ENCODE measurements at regions not wholly inside any gene's neighbourhood (a gene's known extent, or its start where the extent isn't known, plus 50 kb on each side); places are given as distances from the start of the nearest gene placed in this dataset.
A peak's percentile ranks its signal among the peaks of the same experiment; 100 is the strongest.

- H3K14ac ChIP-seq (ENCODE audit: low read length), result peak overlapping the region; percentile 16
- H2BK120ac ChIP-seq (ENCODE audit: insufficient read depth, low read length, poor library complexity), result peak overlapping the region; percentile 45
- H3K4me2 ChIP-seq (ENCODE audit: low read length), result no peak overlapping the region
- peak overlapping the region; percentile 78 for H4K91ac ChIP-seq (ENCODE audit: low read depth, low read length)
- H3K79me2 ChIP-seq (ENCODE audit: control insufficient read depth, insufficient read depth, low read length, poor library complexity), result no peaks in the 10 kb centered on the region
- H2BK12ac ChIP-seq (ENCODE audit: low read length), result peak overlapping the region; percentile 5
- H3K79me1 ChIP-seq (ENCODE audit: low read length), result peaks cover 37% of the 10 kb centered on the region
- no CpG with 5 or more reads among the region's 5 CpGs for WGBS (ENCODE audit: extremely low coverage, insufficient coverage, insufficient read length)
- H3K9me3 ChIP-seq (ENCODE audit: insufficient read depth, low read depth, low read length), result no peaks in the 10 kb centered on the region
- no peak overlapping the region for H3K9ac ChIP-seq (ENCODE audit: low read length)
- no peak overlapping the region for H4K8ac ChIP-seq (ENCODE audit: low read depth, low read length)
- no peak overlapping the region for H4K12ac ChIP-seq (ENCODE audit: low read depth, low read length)
- peak overlapping the region; percentile 8 for H3K4ac ChIP-seq (ENCODE audit: low read depth, low read length)
- H2BK5ac ChIP-seq (ENCODE audit: low read depth, low read length, poor library complexity), result no peak overlapping the region
- H3K27me3 ChIP-seq (ENCODE audit: insufficient read depth, low read length), result no peaks in the 10 kb centered on the region
- no peaks in the 10 kb centered on the region for H3K36me3 ChIP-seq (ENCODE audit: control insufficient read depth in 1 of 2, insufficient read depth in 2 of 2, low read length in 2 of 2)
- DNase-seq, result no peak
- peak overlapping the region; percentile 70 for H3K27ac ChIP-seq (ENCODE audit: low read depth, low read length)
- H3K23ac ChIP-seq (ENCODE audit: low read length), result no peak overlapping the region
- peak overlapping the region; percentile 12 for H3K18ac ChIP-seq (ENCODE audit: low read length)
- H2AFZ ChIP-seq (ENCODE audit: insufficient read depth, low read length, poor library complexity), result no peak overlapping the region
- H3K4me1 ChIP-seq (ENCODE audit: control insufficient read depth in 1 of 2, insufficient read depth in 2 of 2, low read length in 2 of 2), result peaks cover 12 to 19% of the 10 kb centered on the region in 2 experiments
- H3K4me3 ChIP-seq (ENCODE audit: low read depth, low read length), result no peak overlapping the region
- H2AK5ac ChIP-seq (ENCODE audit: low read length), result no peak overlapping the region
Measured at GRCh38 chr4:10278071-10278470, 161.5 kb upstream of the WDR1 start.

- H3K4me1 ChIP-seq (ENCODE audit: control insufficient read depth in 1 of 2, insufficient read depth in 2 of 2, low read length in 2 of 2), result peaks cover 16 to 17% of the 10 kb centered on the region in 2 experiments
- no peak overlapping the region for H3K18ac ChIP-seq (ENCODE audit: low read length)
- H3K4me3 ChIP-seq (ENCODE audit: low read depth, low read length), result no peak overlapping the region
- H3K79me1 ChIP-seq (ENCODE audit: low read length), result peaks cover 23% of the 10 kb centered on the region
- H3K79me2 ChIP-seq (ENCODE audit: control insufficient read depth, insufficient read depth, low read length, poor library complexity), result no peaks in the 10 kb centered on the region
- no peak overlapping the region for H2BK120ac ChIP-seq (ENCODE audit: insufficient read depth, low read length, poor library complexity)
- no peak overlapping the region for H3K4ac ChIP-seq (ENCODE audit: low read depth, low read length)
- H4K8ac ChIP-seq (ENCODE audit: low read depth, low read length), result no peak overlapping the region
- H3K4me2 ChIP-seq (ENCODE audit: low read length), result no peak overlapping the region
- no peak overlapping the region for H4K12ac ChIP-seq (ENCODE audit: low read depth, low read length)
- peaks cover 2% of the 10 kb centered on the region for H3K9me3 ChIP-seq (ENCODE audit: insufficient read depth, low read depth, low read length)
- H2AK5ac ChIP-seq (ENCODE audit: low read length), result no peak overlapping the region
- H3K27ac ChIP-seq (ENCODE audit: low read depth, low read length), result no peak overlapping the region
- H4K91ac ChIP-seq (ENCODE audit: low read depth, low read length), result peak overlapping the region; percentile 7
- WGBS (ENCODE audit: extremely low coverage, insufficient coverage, insufficient read length), result no CpG with 5 or more reads among the region's 4 CpGs
- DNase-seq, result no peak
- H3K23ac ChIP-seq (ENCODE audit: low read length), result no peak overlapping the region
- no peak overlapping the region for H2AFZ ChIP-seq (ENCODE audit: insufficient read depth, low read length, poor library complexity)
- no peaks in the 10 kb centered on the region for H3K36me3 ChIP-seq (ENCODE audit: control insufficient read depth in 1 of 2, insufficient read depth in 2 of 2, low read length in 2 of 2)
- H2BK12ac ChIP-seq (ENCODE audit: low read length), result no peak overlapping the region
- H3K27me3 ChIP-seq (ENCODE audit: insufficient read depth, low read length), result no peaks in the 10 kb centered on the region
- H3K14ac ChIP-seq (ENCODE audit: low read length), result no peak overlapping the region
- H2BK5ac ChIP-seq (ENCODE audit: low read depth, low read length, poor library complexity), result no peak overlapping the region
- no peak overlapping the region for H3K9ac ChIP-seq (ENCODE audit: low read length)
Measured at GRCh38 chr4:10276152-10276551, 159.6 kb upstream of the WDR1 start.

- Histone ChIP-seq H3K27ac (ENCODE audit: low read depth, low read length) (no peak overlapping the region), H3K9me3 (ENCODE audit: insufficient read depth, low read depth, low read length) (peaks cover 2% of the 10 kb centered on the region), H3K27me3 (ENCODE audit: insufficient read depth, low read length) (no peaks in the 10 kb centered on the region), H4K12ac (ENCODE audit: low read depth, low read length) (no peak overlapping the region), H3K4me1 (ENCODE audit: control insufficient read depth in 1 of 2, insufficient read depth in 2 of 2, low read length in 2 of 2) (peaks cover 16 to 17% of the 10 kb centered on the region in 2 experiments), H2AFZ (ENCODE audit: insufficient read depth, low read length, poor library complexity) (no peak overlapping the region), H3K4me3 (ENCODE audit: low read depth, low read length) (no peak overlapping the region), H2BK5ac (ENCODE audit: low read depth, low read length, poor library complexity) (no peak overlapping the region), H2BK120ac (ENCODE audit: insufficient read depth, low read length, poor library complexity) (no peak overlapping the region), H4K91ac (ENCODE audit: low read depth, low read length) (no peak overlapping the region), H3K4ac (ENCODE audit: low read depth, low read length) (no peak overlapping the region), H3K18ac (ENCODE audit: low read length) (no peak overlapping the region), H2BK12ac (ENCODE audit: low read length) (no peak overlapping the region), H2AK5ac (ENCODE audit: low read length) (no peak overlapping the region), H3K79me2 (ENCODE audit: control insufficient read depth, insufficient read depth, low read length, poor library complexity) (no peaks in the 10 kb centered on the region), H4K8ac (ENCODE audit: low read depth, low read length) (no peak overlapping the region), H3K9ac (ENCODE audit: low read length) (no peak overlapping the region), H3K36me3 (ENCODE audit: control insufficient read depth in 1 of 2, insufficient read depth in 2 of 2, low read length in 2 of 2) (no peaks in the 10 kb centered on the region), H3K23ac (ENCODE audit: low read length) (no peak overlapping the region), H3K4me2 (ENCODE audit: low read length) (no peak overlapping the region), H3K79me1 (ENCODE audit: low read length) (peaks cover 22% of the 10 kb centered on the region), H3K14ac (ENCODE audit: low read length) (no peak overlapping the region)
- WGBS (ENCODE audit: extremely low coverage, insufficient coverage, insufficient read length), result no CpG with 5 or more reads among the region's 4 CpGs
- DNase-seq, result no peak
Measured at GRCh38 chr4:10275696-10276095, 159.1 kb upstream of the WDR1 start.

- no peak overlapping the region for H3K4me3 ChIP-seq (ENCODE audit: low read depth, low read length)
- H3K9me3 ChIP-seq (ENCODE audit: insufficient read depth, low read depth, low read length), result peaks cover 4% of the 10 kb centered on the region
- H3K27me3 ChIP-seq (ENCODE audit: insufficient read depth, low read length), result no peaks in the 10 kb centered on the region
- no peaks in the 10 kb centered on the region for H3K79me2 ChIP-seq (ENCODE audit: control insufficient read depth, insufficient read depth, low read length, poor library complexity)
- no peak overlapping the region for H2BK12ac ChIP-seq (ENCODE audit: low read length)
- no peak overlapping the region for H2AFZ ChIP-seq (ENCODE audit: insufficient read depth, low read length, poor library complexity)
- H2AK5ac ChIP-seq (ENCODE audit: low read length), result no peak overlapping the region
- no peak overlapping the region for H3K4ac ChIP-seq (ENCODE audit: low read depth, low read length)
- no peak overlapping the region for H3K27ac ChIP-seq (ENCODE audit: low read depth, low read length)
- no peak overlapping the region for H3K4me2 ChIP-seq (ENCODE audit: low read length)
- DNase-seq, result no peak
- H3K23ac ChIP-seq (ENCODE audit: low read length), result no peak overlapping the region
- no peak overlapping the region for H4K91ac ChIP-seq (ENCODE audit: low read depth, low read length)
- no peak overlapping the region for H3K14ac ChIP-seq (ENCODE audit: low read length)
- H2BK120ac ChIP-seq (ENCODE audit: insufficient read depth, low read length, poor library complexity), result no peak overlapping the region
- H3K36me3 ChIP-seq (ENCODE audit: control insufficient read depth in 1 of 2, insufficient read depth in 2 of 2, low read length in 2 of 2), result no peaks in the 10 kb centered on the region
- H2BK5ac ChIP-seq (ENCODE audit: low read depth, low read length, poor library complexity), result no peak overlapping the region
- H3K9ac ChIP-seq (ENCODE audit: low read length), result no peak overlapping the region
- peaks cover 4 to 5% of the 10 kb centered on the region in 2 experiments for H3K4me1 ChIP-seq (ENCODE audit: control insufficient read depth in 1 of 2, insufficient read depth in 2 of 2, low read length in 2 of 2)
- H3K79me1 ChIP-seq (ENCODE audit: low read length), result peaks cover 3% of the 10 kb centered on the region
- H4K8ac ChIP-seq (ENCODE audit: low read depth, low read length), result no peak overlapping the region
- no CpG with 5 or more reads among the region's 4 CpGs for WGBS (ENCODE audit: extremely low coverage, insufficient coverage, insufficient read length)
- no peak overlapping the region for H3K18ac ChIP-seq (ENCODE audit: low read length)
- H4K12ac ChIP-seq (ENCODE audit: low read depth, low read length), result no peak overlapping the region
Measured at GRCh38 chr4:10273030-10273429, 156.4 kb upstream of the WDR1 start.

Data from trophoblast cell (in vitro differentiated cells and primary cell).